GM20431 (cell line): ENCODE measurements at regions not wholly inside any gene's neighbourhood (a gene's known extent, or its start where the extent isn't known, plus 50 kb on each side); places are given as distances from the start of the nearest gene placed in this dataset.

Experiments
- in situ Hi-C: fragments of 300-500 bp; cut with MseI, MboI; formaldehyde crosslinking; loops from one replicate; pipeline ENCODE4 v1.15.0; 2020; ENCODE audit warnings: low sequenced_read_pairs; ENCODE audit not compliant: unreplicated experiment

DNA sequence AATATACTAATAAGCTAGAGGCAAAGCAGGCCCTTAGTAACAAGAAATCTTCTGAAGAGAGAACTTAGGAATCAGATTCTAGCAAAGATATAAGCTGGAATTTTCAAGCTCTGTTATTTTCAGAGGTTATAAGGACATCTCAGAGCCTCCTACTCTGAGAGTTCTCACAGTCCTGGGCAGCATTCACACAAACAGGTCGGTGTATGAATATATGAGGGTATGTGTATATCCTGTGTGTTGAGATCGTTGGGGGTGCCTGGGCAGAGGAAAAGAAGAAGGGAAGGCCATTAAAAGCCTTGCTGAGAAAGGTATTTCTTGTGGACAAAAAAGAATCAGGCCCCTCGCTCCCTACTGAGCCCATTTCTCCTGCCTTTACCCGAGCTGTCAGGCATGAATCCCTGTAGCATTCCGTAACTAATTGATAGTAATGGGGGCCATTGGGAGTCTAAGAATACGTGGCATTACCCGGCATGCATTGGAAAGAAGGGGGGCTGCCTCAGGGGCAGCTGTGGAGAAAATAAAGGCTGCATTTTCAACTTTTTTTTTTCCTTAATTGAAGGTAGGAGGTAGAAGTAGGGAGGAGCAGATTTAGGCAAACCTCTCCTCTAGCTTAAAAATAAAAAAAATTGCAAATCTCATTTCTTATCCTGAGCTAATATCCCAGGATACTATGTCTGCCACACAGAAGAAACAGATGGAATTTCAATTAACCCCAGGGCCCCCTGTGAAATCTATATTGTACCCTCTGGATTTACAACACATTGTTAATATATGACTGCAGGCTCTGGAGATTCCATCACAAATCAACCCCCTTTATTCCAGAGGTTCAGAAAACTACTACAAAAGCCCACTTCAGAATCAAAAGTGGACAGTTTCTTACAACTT, 103.8 kb downstream of the GTPBP8 start:
- in situ Hi-C loops = no loop called here

DNA sequence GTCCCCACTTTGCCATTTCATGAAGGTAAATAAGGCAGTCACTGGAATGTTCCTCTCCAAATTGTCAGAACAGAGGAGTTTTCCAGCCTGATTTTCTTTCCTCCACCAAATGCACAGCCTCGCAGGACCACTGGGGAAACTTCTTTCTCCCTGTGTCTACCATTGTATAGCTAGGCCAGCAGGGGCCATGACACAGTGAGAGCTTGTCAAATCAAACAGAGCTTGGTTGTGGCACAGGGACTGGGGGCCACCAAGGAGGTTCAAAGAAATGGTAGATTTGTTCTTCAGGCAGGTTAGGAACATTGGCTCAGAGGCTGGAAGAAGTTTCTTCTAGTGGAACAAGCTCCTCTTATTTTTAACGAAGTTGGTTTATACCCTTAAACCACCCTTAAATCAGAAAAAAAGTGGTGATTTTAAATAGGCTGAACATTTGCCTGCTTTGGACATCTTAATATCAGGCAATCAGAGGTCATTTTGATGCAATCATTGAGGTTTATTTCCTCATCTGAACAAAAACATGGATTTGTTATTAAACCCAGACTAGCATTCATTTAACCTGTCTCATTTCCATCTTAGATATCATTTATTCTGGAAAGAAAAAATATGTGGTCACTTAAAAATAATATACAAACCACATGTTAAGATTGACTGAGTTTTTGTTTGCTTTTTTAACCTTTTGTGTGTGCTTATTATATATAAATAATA, 105.6 kb downstream of the GTPBP8 start:
- in situ Hi-C loops = no loop called here

DNA sequence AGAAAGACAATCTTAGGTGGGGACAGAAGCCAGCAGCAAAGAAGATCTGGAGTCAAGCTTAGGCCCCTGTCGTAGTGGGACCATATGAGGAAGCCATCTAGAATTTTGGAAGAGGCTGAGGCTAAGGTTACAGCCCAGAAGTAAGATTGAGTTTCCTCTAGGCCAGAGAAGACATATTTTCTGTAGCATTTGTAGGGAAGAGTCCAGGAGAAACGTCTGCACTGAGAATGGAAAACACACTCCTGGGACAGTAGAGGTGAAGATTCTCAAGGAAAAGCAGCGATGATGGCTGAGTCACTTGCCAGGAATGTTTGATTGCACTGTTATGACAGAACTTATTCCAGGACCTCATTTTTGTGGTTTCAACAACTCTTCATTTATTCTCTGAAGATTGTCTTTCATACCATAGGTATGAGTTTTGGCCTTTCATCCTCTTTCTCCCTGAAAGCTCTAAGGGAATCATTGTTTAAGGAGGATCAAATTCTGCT, 107.2 kb downstream of the GTPBP8 start:
- in situ Hi-C loops = no loop called here

DNA sequence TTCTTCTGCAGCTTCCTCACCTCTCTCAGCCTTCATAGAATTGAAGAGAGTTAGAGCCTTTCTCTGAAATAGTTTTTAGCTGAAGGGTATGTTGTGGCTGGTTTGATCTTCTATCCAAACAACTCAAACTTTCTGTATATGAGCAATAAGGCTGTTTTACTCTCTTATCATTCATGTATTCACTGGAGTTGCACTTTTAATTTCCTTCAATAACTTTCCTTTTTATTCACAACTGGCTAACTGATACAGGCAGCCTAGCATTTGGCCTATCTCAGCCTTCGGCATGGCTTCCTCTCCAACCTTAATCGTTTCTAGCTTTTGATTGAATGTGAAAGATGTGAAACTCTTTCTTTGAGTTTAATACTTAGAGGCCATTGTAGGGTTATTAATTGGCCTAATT, 109.3 kb downstream of the GTPBP8 start:
- in situ Hi-C loops = no loop called here

DNA sequence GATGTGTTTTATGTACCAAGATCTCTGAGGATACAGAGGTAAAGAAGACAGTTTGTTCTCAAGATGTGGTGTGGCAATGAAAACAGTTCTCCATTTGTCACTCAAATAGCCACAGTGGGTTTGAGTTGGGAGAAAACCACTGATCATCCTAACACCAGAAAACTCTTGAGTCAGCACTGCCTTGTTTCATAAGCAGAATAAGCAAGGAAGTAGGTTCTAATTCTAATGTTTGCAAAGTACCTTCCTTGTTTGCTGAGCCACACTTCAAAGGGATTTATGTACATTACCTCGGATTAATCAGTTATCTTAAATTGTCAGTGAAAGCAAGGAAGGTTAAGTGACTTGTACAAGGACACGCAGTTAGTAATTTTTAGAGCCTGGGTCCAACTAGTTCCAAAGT, 107.8 kb upstream of the BOC start:
- in situ Hi-C loops = no loop called here

DNA sequence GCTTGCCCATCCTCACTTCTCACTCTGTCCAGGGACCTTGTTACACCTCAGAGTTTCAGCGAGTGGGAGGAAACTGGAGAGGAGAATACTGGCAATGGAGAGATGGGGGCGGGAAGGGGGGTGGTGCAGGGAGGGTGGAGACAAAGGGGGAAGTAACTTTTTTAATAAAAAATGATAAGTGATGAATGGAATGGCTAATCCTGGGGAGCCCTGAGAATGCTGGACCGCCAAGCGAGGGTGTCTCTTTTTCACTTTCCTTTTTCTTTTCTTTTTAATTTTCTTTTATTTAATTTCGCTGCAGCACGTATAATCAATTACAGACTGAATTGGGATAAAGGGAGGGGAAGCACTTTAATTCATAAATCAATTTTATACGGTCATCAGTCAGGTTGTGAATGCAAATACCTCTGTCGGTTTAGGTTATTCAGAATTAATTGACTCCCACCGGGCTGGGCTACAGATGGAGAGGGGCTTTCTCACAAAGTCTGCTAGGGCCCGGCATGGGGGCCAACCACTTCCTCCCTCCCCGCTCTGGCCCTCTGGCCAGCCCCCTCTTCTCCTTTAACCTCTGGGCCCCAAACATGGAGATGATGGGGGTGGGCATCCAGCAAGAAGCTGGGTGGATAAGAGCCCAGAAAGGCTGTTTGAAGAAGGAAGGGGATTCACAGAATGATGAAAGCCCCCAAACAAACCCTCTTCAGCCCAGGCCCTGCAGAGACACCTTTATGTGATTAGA, 106.8 kb upstream of the BOC start:
- in situ Hi-C loops = no loop called here

DNA sequence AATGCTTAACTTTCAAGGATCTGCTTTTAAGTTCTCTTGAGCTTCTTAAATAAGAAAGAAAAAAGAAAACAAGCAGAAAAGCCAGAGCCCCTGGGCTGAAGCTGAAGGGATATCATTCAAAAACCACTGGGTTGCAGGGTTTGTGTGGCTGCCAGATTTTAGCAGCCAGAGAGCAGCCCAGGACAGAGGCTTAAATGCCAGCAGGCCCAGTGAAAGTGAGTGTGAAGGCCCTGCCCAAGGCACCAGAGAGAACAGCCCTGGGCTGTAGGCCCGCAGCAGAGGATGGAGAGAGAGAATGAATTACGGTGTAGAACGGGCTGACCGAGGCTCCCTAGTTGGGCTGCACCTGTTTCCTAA, 106.3 kb upstream of the BOC start:
- in situ Hi-C loops = no loop called here

DNA sequence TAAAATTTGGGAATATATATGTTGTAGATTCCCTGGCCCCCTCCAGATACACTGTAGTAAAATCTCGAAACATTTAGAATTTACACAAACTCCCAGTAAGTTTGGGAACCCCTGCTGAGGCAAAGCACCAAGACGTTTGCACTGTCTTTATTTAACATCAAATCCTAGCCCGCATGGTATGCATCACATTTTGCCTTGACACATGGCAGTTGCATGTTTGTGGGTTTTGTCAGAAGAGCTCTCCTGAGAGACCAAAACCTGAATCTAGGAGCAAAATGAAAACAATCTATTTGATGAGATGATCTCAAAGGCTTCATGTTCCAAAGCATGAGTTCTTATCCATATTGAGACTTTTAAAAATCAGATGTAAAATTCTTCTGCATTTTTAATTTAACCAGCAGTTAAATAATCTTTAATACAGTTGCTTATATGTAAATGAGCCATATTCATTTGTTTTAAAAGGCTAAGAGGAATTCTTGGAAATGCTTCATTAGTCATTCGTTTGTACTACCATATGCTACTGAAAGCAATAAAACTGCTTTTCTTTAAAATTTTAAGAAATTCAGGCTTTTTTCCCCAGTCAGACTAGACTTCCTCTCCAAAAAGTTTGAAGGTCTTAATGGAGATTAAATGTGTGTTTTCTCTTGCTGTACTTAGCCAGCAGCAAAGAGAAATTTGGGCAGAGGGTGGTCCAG, 105.2 kb upstream of the BOC start:
- in situ Hi-C loops = no loop called here

DNA sequence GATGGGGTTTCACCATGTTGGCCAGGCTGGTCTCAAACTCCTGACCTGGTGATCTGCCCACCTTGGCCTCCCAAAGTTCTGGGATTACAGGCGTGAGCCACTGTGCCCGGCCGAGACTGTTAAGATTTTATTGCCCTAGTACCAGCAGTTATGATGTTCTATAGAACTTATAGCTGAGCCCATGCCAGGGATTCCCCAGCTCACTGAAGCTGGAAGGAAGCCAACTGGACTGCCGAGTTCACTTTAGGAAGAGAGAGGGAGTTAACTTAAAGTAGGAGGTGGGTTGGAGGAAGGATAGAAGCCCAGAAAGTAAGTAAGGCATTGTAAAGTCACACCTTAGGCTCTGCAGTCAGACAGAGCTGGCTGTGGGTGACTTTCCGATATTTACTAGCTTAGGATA, 101.1 kb upstream of the BOC start:
- in situ Hi-C loops = no loop called here

DNA sequence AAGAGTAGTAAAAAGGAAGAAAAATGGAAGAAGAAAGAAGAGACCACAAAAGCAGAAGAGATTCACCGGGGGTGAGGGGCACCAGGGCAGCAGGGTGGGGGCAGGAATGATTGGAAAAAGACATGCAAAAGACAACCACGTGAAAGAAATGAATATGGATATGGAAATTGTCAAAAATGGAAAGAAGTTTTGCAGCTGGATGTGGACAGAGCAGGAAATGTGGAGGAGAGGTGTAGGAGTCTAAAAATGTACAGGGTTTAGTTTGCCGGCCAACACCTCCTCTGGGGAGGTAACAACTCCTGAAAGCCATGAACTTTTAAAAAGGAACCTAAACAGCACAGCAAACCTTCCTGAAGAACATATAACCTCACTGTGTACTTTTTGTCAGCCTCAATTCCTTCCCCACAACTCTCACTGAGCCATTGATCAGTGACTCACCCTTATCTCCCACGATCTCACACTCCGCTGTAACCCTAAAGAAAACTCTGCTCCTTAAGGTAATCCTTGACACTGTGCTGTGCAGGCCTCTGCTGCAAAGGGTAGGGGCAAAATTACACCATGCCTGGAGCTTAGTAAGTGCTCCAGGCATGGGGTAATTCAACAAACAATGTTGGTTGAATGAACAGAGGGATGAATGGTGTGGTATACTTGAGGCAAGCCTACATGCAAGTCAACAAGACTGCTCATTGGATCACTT, 100.2 kb upstream of the BOC start:
- in situ Hi-C loops = no loop called here

DNA sequence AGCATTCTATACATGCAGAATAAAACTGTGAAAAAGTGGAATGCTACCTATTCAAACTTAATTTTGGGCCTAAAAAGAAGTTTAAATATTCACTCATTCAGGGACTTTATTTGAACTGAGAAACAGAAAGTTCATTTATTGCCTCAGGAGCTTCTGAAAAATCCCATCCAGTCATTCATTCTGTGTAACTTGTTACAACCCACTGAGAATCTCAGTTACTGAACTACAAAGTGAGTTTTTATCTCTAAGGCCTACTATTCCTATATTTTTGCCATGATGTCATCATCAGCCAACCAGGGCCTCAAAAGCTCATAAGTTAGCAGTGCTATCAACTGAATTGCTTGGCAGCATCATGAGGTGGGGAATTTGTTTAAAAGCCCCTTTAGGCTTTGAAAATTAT, 98.0 kb upstream of the BOC start:
- in situ Hi-C loops = no loop called here

DNA sequence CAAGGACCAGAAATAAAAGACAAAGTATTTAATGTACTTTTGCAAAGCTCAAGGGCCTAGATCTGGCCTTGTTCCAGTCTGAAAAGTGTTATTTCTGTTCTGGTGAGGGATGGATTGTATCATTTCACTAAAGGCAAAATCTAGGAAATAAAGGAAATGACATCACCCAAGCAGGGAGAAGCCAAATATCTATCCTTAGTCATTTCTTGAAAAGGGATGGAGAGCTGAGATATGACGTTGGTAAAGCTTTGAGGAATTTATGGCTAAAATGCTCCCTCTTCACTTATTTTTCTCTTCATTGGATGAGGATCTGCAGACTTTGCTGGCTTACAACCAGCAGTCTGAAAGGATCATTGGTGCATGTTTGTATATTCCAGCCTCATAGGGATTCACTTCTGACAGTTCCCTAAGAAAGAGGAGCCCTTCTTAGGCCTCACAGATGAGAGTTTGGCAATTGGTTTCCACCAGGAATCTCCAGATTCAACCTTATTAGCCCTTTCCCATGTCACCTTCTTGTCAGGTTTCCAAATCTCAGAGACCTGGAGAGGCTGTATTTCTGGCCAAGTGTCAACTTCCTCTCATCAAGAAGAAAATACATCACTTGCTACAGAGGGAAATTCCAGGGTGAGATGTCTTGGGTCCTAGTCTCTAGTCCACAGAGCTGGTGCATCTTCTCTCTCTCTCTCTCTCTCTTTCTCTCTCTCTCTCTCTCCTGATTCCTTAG, 93.7 kb upstream of the BOC start:
- in situ Hi-C loops = no loop called here

DNA sequence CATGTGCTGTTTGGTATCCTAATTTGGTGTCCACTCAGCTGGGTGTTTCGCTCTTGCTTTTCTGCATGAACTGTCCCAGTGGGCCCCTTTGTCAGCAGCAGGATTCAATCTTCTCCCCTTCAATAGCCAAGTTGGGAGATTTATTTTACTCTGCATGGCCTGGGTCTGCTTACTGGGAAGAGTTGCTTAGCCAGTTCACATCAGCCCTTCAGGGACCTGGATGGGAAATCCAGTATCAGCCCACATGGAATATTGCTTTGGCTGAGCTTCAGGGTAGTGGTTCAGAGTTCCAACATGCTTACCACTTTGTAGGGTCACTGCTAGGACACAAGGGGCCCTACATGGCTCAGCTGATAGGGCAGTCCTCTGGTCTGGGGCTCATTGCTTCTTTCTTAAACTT, 93.0 kb upstream of the BOC start:
- in situ Hi-C loops = no loop called here

DNA sequence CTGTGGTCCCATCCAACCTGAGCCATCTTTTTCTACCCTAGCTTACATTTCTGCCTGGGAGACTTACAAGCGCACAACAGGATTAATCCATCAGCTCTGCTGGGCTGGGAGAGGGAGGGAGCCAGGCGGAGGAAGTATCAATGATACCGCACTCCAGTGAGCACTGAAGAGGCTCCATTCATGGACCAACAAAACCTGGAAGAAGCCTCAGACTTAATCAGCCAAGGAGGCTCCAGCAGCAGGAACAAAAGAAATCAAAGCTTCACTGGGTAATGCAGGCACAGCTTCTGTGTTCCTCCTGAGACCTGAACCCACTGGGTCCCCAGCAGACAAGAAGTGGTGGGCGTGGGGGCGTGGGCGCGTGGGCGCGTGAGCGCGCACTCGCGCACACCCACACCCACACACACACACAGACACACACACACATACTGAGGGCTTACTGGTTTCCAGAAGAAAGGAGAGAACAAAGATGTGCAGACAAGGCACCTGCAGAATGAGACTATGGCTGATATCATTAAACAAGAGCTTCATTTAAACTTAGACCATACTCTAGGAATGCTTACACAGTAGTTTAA, 87.0 kb upstream of the BOC start:
- in situ Hi-C loops = no loop called here

DNA sequence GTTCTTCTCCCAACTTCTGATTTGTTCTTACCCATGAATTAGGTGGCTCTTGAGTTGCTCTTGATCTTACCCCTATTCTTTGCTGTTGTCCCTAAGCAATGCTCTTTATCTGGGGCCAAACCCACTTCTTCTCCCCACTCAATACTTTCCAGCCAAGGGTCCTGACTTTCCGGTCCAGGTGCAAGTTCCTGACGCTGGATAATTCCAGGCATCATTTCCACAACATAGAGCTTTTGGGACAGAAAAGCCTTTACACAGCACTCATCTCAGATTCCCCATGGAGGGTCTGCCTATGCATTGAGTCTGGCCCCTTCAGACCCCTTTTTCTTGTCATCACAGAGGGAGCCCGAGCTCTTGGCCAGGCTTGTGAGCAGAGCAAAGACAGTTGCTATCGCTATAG, 85.4 kb upstream of the BOC start:
- in situ Hi-C loops = no loop called here

DNA sequence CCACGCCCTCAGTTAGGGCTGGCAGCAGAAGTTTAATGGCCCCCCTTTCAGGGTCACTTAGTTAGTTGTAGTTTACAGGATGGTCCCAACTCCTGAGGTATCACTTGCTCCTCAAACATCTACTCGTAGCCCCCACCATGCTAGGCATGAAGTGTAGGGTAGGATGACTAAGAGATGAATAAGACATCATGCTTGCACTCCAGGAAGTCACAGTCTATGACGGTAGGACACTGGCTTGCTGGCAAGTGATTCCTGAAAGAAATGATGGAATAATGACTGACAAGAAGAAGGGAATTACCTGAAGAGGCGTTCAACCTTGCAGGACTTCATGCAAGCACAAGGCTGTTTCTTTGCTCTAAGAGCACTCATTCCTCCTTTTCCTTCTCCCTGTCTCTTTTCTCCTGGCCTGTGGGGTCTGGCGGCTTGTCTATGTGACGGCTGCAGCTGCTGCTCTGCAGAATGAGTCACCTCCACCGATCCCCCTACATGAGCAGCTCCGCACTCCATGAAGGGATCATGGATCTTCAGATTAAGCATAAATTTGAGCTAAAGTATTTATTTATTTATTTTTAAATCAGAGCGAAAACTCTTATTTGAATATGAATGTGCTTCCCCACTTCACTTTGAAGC, 82.9 kb upstream of the BOC start:
- in situ Hi-C loops = no loop called here

DNA sequence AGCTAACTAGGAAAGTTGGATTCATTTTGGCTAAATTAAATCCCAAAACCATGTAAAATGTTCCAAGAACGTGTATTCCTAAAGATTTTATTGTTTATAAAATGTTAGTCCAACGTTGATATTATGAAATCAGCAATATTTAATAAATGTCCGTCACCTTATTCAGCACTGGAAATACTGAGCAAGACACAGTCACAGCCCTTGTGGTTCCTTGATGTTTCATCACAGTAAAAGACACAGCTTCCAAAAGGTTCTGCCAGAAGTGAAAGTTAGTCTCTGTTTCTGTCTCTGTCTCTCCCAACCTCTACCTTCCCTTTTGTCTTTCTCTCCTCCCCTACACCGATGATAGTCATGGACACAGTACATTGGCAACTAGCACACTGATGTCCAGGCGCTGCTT, 82.2 kb upstream of the BOC start:
- in situ Hi-C loops = no loop called here

DNA sequence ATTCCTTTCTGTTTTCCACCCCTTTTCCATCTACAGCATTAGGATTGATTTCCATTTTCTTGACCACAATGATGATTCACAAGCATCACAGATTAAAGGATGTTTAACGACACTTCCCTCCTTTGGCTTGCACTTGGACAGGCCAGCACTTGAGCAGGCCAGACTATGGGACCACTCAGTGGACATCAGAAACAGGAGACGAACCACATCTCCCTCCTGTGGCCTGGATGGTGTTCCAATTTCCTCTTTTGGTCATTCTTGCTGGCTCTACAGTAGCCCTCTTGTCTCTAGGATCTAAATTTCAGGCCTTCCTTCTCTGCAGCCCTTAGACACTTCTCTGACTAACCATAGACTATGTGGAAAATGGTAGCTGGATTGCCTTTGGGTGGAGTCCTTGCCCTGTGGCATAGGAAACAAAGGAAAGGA, 78.8 kb upstream of the BOC start:
- in situ Hi-C loops = loop anchor here (10.0 kb wide), 1 partner anchor 152 kb away; no protein-coding TSS in a partner anchor
